Common myeloid progenitor, CD34-positive (primary cell): ENCODE measurements at regions not wholly inside any gene's neighbourhood (a gene's known extent, or its start where the extent isn't known, plus 50 kb on each side); places are given as distances from the start of the nearest gene placed in this dataset.
"Not testable (repeated sequence)": the region's sequence is repeated elsewhere in the genome, so short reads cannot be mapped to it uniquely, and the experiment has no call there.

ENCODE experiments used
- CTCF ChIA-PET: fragments of 350-600 bp; sonication (Branson Sonifier 250); formaldehyde crosslinking; loops from one replicate; lab custom pipeline; 2021; ENCODE audit warnings: antibody characterized with exemption; lab: Charles Lee
- POLR2A ChIA-PET: fragments of 350-600 bp; sonication (Branson Sonifier 250); formaldehyde crosslinking; loops from one replicate; lab custom pipeline; 2021; ENCODE audit warnings: antibody characterized with exemption; lab: Charles Lee
- DNase-seq, 3 donors: peaks; one replicate each; pipeline versions ENCODE4 v3.0.0 to v3.0.0-alpha.2; 2013
- H3K27ac ChIP-seq, 2 experiments: 1 replicate in 1 of 2; 2 replicates in 1 of 2; pipeline ENCODE4 v1.7.0; 2013; ENCODE audit warnings: inconsistent platforms in 2 of 2, low read length in 2 of 2, mild to moderate bottlenecking in 2 of 2, low read depth in 1 of 2, moderate library complexity in 1 of 2; ENCODE audit not compliant: severe bottlenecking in 2 of 2, insufficient read depth in 1 of 2, poor library complexity in 1 of 2
- H3K27me3 ChIP-seq, 5 experiments: replicated peaks in 2 of 5; 1 replicate in 3 of 5; 2 replicates in 2 of 5; pipeline versions ENCODE4 v1.6.1 to v1.7.0; 2013; ENCODE audit warnings: low read length in 4 of 5, mild to moderate bottlenecking in 2 of 5, moderate library complexity in 2 of 5, inconsistent platforms in 1 of 5; ENCODE audit not compliant: insufficient read depth in 5 of 5, control insufficient read depth in 4 of 5
- H3K36me3 ChIP-seq, 4 experiments: 1 replicate in 2 of 4; 2 replicates in 2 of 4; pipeline versions ENCODE4 v1.6.1 to v1.7.0; 2013; ENCODE audit warnings: low read length in 3 of 4, control low read depth in 1 of 4, mild to moderate bottlenecking in 1 of 4; ENCODE audit not compliant: control insufficient read depth in 4 of 4, insufficient read depth in 4 of 4
- H3K4me1 ChIP-seq, 4 experiments: 1 replicate in 3 of 4; 2 replicates in 1 of 4; pipeline versions ENCODE4 v1.6.1 to v1.7.1; 2013; ENCODE audit warnings: low read length in 3 of 4, mild to moderate bottlenecking in 3 of 4, control low read depth in 1 of 4, inconsistent platforms in 1 of 4, moderate library complexity in 1 of 4; ENCODE audit not compliant: control insufficient read depth in 4 of 4, insufficient read depth in 4 of 4; ENCODE audit errors: control extremely low read depth in 1 of 4
- H3K4me3 ChIP-seq, 7 experiments: 1 replicate in 4 of 7; 2 replicates in 3 of 7; pipeline versions ENCODE4 v1.5.1 to v1.7.0; 2013; ENCODE audit warnings: mild to moderate bottlenecking in 7 of 7, low read length in 6 of 7, moderate library complexity in 6 of 7, inconsistent platforms in 2 of 7, low read depth in 2 of 7, control low read depth in 1 of 7; ENCODE audit not compliant: insufficient read depth in 4 of 7, control insufficient read depth in 1 of 7; ENCODE audit errors: extremely low read depth in 1 of 7
- H3K9me3 ChIP-seq, 5 experiments: 1 replicate in 4 of 5; 2 replicates in 1 of 5; pipeline versions ENCODE4 v1.6.1 to v1.7.1; 2013; ENCODE audit warnings: low read length in 4 of 5, mild to moderate bottlenecking in 2 of 5, inconsistent platforms in 1 of 5, low read depth in 1 of 5, moderate library complexity in 1 of 5; ENCODE audit not compliant: control insufficient read depth in 4 of 5, insufficient read depth in 2 of 5; ENCODE audit errors: control extremely low read depth in 1 of 5
- WGBS: methylation state at CpG from one replicate; pipeline ENCODE4 v1.1.5; 2013; ENCODE audit not compliant: insufficient coverage; 5-methylcytosine and 5-hydroxymethylcytosine counted together

DNA sequence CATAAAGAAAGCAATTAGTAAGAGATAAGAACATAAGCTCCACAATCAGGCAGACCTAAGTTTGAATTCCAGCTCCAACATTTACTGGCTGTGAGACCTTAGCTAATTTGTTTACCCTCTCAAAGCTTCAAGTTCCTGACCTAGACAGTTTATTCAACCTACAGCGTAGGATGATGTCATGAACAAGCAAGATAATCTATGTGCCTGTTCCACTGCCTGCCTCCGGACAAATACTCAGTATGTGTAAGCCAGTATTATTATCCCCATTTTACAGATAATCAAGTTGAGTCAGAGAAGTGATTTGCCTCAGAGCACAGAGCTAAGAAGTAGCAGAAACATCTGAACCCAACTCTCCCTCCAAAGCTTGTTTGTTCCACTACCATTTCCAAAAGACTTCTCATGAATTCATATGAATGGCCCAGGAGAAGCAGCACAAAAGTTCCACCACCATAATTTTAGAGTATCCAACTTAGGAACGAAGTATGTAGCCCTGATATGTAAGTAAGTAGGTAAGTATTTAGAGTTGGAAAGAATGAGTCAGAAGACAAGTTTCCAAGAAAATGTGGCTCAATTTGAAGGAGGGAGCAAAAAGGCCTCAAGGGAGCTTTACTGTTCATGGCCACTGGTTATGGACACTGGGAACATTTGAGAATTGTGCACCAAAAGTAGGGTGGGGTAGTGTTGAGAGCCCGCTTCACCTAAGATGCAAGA lies 398.2 kb downstream of the NFIB start:
- ChIA-PET POLR2A (no interaction called here), CTCF (interaction anchor here (1.2 kb wide), 1 partner anchor 29 kb away, joined by 3 read pairs; no protein-coding TSS in a partner anchor)
- H3K27me3 ChIP-seq, result no peaks in the 10 kb centered on the region
- no peak overlapping the region for H3K4me3 ChIP-seq
- 100% methylated on average over 1 of the region's 4 CpGs for WGBS
- H3K4me1 ChIP-seq, result no peaks in the 10 kb centered on the region
- H3K9me3 ChIP-seq, result no peaks in the 10 kb centered on the region
- DNase-seq, result no peak
- no peak overlapping the region for H3K27ac ChIP-seq
- H3K36me3 ChIP-seq, result no peaks in the 10 kb centered on the region

DNA sequence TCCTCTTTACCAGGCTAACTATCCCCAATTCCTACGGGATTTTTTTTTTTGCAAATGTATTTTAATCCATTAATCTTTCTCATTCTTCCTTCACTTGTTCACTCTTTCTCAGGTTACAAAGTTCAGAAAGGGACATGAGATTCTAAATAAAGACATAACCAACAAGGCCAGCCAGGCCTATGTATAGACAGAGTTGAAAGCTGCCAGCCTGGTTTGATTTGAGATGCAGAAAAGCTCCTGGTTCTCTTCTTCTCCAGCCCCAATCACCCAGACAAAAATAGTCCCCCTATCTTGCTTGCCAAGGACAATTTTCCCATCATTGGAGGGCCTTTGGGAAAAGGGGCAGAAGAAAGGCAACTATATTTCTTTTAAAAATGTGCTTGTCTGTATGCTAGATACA lies 398.8 kb downstream of the NFIB start:
- no peak for DNase-seq
- Histone ChIP-seq H3K27ac (no peak overlapping the region), H3K4me1 (no peaks in the 10 kb centered on the region), H3K36me3 (no peaks in the 10 kb centered on the region), H3K9me3 (no peaks in the 10 kb centered on the region), H3K4me3 (no peak overlapping the region), H3K27me3 (no peaks in the 10 kb centered on the region)
- POLR2A ChIA-PET, result no interaction called here
- WGBS, result no CpG with 5 or more reads among the region's 1 CpG
- CTCF ChIA-PET, result no interaction called here

DNA sequence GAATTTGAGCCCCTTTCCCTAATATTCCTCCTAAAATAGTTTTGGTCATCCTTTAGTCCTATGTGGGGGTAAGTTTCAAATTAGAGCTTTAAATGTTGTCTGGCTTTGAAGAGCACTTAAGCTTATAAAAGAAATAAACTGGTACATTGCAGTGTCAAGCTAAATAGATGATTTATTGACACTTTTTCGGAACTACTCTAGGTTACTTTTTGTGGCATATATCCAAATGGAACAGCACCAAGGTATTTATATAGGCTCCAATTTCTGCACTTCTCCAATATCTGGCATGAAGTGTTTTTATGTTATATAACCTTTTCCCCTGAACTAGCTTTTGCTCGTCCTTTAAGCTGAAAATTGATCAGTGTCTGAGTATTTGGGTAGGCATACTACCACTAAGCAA lies 402.5 kb downstream of the NFIB start:
- Histone ChIP-seq H3K9me3 (no peaks in the 10 kb centered on the region), H3K4me1 (no peaks in the 10 kb centered on the region), H3K27me3 (no peaks in the 10 kb centered on the region), H3K4me3 (no peak overlapping the region), H3K27ac (no peak overlapping the region), H3K36me3 (no peaks in the 10 kb centered on the region)
- ChIA-PET POLR2A (no interaction called here), CTCF (no interaction called here)
- no peak for DNase-seq
- no CpG with 5 or more reads among the region's 2 CpGs for WGBS

DNA sequence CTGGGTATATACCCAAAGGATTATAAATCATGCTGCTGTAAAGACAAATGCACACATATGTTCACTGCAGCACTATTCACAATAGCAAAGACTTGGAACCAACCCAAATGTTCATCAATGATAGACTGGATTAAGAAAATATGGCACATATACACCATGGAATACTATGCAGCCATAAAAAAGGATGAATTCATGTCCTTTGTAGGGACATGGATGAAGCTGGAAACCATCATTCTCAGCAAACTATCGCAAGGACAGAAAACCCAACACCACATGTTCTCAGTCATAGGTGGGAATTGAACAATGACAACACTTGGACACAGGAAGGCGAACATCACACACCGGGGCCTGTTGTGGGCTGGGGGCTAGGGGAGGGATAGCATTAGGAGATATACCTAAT lies 406.1 kb downstream of the NFIB start:
- POLR2A ChIA-PET, CTCF ChIA-PET: not testable (repeated sequence)
- WGBS, result no CpG with 5 or more reads among the region's 3 CpGs

DNA sequence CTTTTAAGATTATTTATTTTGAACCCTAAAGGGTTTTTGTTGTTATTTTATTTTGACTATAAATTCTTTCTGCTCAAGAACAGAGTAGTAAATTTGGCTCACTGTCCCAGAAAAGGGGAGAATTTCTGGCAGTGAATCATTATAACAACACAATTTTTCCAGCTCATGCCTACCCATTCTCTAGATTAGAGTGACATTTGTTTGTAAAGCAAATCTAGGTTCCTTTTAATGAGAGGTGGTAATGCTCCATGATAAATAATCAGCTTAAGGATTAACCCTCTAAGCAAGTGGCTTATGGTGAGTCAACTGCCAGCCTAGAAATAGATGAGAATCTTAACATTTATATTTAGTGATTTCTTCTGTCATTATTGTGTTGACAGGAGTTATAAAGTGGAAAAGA lies 409.2 kb downstream of the NFIB start:
- Histone ChIP-seq H3K4me1 (no peaks in the 10 kb centered on the region), H3K4me3 (no peak overlapping the region), H3K36me3 (no peaks in the 10 kb centered on the region), H3K27ac (no peak overlapping the region), H3K27me3 (no peaks in the 10 kb centered on the region), H3K9me3 (no peaks in the 10 kb centered on the region)
- no peak for DNase-seq
- CTCF ChIA-PET, result no interaction called here
- POLR2A ChIA-PET, result no interaction called here

More for the DNA sequence above, 406.1 kb downstream of the NFIB start:
- not testable (repeated sequence) for H3K4me3 ChIP-seq, DNase-seq, H3K9me3 ChIP-seq, H3K36me3 ChIP-seq, H3K27me3 ChIP-seq, H3K27ac ChIP-seq, H3K4me1 ChIP-seq

DNA sequence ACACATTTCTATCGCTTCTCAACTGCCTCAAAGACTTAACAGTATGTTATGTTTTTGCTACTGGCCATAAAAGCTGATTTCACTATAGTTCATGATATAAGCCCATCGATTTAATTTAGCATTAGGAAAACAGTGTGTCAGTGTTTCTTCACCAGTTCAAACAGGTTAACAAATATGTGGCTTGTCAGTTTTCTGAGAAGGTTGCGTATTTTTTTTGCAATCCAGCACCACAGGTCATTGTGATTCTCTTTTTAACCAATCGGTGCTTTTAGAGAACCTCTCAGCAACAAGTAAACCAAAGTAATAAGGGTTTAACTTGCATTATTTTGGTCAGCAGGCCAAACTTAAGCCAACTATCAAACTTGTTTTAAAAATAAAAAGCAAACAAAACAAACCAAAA lies 409.6 kb downstream of the NFIB start:
- Histone ChIP-seq H3K9me3 (no peaks in the 10 kb centered on the region), H3K4me3 (no peak overlapping the region), H3K27me3 (no peaks in the 10 kb centered on the region), H3K36me3 (no peaks in the 10 kb centered on the region), H3K27ac (no peak overlapping the region), H3K4me1 (no peaks in the 10 kb centered on the region)
- POLR2A ChIA-PET, result no interaction called here
- no peak for DNase-seq
- CTCF ChIA-PET, result no interaction called here
- 100% methylated on average over 2 of the region's 4 CpGs for WGBS

DNA sequence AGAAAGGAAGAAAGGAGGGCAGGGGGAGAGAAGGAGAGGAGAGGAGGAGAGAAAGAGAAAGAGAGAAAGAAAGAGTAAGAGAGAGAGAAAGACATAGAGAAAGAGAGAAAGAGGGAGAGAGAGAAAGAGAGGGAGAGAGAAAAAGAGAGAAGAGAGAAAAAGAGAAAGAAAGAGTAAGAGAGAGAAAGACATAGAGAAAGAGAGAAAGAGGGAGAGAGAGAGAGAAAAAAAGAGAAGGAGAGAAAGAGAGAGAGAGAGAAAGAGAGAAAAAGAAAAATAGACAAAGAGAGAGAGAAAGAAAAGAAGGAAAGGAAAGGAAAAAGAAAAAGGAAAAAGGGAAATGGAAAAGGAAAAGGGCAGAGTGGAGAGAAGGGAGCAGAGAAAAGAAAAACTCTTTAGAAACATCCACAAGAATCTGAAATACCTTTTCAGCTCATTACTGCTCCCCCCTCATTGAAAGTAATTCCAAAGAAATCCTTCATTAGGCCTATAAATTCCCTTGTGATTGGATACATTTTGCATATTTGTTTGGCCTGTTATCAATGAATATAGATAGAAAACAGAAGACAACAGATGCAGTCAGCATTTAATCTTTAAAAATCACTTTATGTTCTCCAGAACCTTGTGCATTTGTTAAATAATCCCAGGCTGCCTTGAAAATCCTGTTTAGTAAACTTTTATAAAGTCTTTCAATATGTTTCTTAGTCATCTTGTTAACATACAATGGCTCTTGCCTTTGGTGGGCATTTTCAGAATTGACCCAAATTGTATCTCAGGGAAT lies 411.5 kb downstream of the NFIB start:
- CTCF ChIA-PET, result no interaction called here

More for the DNA sequence above, 411.5 kb downstream of the NFIB start:
- POLR2A ChIA-PET, result no interaction called here
- H3K27me3 ChIP-seq, result no peaks in the 10 kb centered on the region
- no peak overlapping the region for H3K4me3 ChIP-seq
- no peaks in the 10 kb centered on the region for H3K36me3 ChIP-seq
- H3K4me1 ChIP-seq, result no peaks in the 10 kb centered on the region
- no peak overlapping the region for H3K27ac ChIP-seq
- DNase-seq, result no peak
- no peaks in the 10 kb centered on the region for H3K9me3 ChIP-seq
